Suprapubic skin (tissue), 4 donors: ENCODE measurements at regions not wholly inside any gene's neighbourhood (a gene's known extent, or its start where the extent isn't known, plus 50 kb on each side); places are given as distances from the start of the nearest gene placed in this dataset.

Source experiments
- DNase-seq, 2 donors: peaks; one replicate each; pipeline ENCODE4 v3.0.0-alpha.2; 2019; ENCODE audit warnings: low spot score in 2 of 2
- H3K27ac ChIP-seq: fragments of 200-600 bp; sonication (generic); one replicate; pipeline ENCODE4 v1.5.1; 2019
- H3K27me3 ChIP-seq: fragments of 200-600 bp; sonication (generic); one replicate; pipeline ENCODE4 v1.5.1; 2019
- H3K36me3 ChIP-seq: fragments of 200-600 bp; sonication (generic); one replicate; pipeline ENCODE4 v1.5.1; 2019
- H3K4me1 ChIP-seq: fragments of 200-600 bp; sonication (generic); one replicate; pipeline ENCODE4 v1.5.1; 2019
- H3K4me3 ChIP-seq: fragments of 200-600 bp; sonication (generic); one replicate; pipeline ENCODE4 v1.5.1; 2019; ENCODE audit warnings: mild to moderate bottlenecking
- H3K9me3 ChIP-seq: fragments of 200-600 bp; sonication (generic); one replicate; pipeline ENCODE4 v1.5.1; 2019
- EP300 ChIP-seq: sonication (generic); formaldehyde crosslinking; IDR thresholded peaks from one replicate; pipeline ENCODE4 v1.6.1; 2017; ENCODE audit warnings: antibody characterized with exemption
- POLR2A ChIP-seq, 2 donors: fragments of 450-650 bp; IDR thresholded peaks; one replicate each; pipeline ENCODE4 v1.6.1; 2017; ENCODE audit warnings: antibody characterized with exemption in 2 of 2, mild to moderate bottlenecking in 2 of 2, moderate library complexity in 2 of 2
- POLR2AphosphoS5 ChIP-seq, 3 donors: sonication (generic); formaldehyde crosslinking; IDR thresholded peaks; one replicate each; pipeline ENCODE4 v1.6.1; 2017; ENCODE audit warnings: antibody characterized with exemption in 3 of 3
- WGBS: methylation state at CpG from one replicate; pipeline ENCODE4 v1.1.5; 2018; 5-methylcytosine and 5-hydroxymethylcytosine counted together
- TF ChIP-seq, protein P1 (sequence below), 2 donors: fragments of 200-600 bp in 1 of 2; fragments of 450-650 bp in 1 of 2; sonication (generic) in 1 of 2; IDR thresholded peaks; one replicate each; pipeline ENCODE4 v1.5.1; 2016 to 2019; ENCODE audit warnings: antibody characterized with exemption in 2 of 2, mild to moderate bottlenecking in 1 of 2, moderate library complexity in 1 of 2

GRCh38 chr5:58346041-58346440 is 113.8 kb downstream of the PLK2 start:
- H3K27me3 ChIP-seq, result no peaks in the 10 kb centered on the region
- H3K36me3 ChIP-seq, result no peaks in the 10 kb centered on the region
- TF ChIP-seq POLR2A (IDR thresholded peaks at IDR 0.05), result no peak
- TF ChIP-seq, protein P1, sequence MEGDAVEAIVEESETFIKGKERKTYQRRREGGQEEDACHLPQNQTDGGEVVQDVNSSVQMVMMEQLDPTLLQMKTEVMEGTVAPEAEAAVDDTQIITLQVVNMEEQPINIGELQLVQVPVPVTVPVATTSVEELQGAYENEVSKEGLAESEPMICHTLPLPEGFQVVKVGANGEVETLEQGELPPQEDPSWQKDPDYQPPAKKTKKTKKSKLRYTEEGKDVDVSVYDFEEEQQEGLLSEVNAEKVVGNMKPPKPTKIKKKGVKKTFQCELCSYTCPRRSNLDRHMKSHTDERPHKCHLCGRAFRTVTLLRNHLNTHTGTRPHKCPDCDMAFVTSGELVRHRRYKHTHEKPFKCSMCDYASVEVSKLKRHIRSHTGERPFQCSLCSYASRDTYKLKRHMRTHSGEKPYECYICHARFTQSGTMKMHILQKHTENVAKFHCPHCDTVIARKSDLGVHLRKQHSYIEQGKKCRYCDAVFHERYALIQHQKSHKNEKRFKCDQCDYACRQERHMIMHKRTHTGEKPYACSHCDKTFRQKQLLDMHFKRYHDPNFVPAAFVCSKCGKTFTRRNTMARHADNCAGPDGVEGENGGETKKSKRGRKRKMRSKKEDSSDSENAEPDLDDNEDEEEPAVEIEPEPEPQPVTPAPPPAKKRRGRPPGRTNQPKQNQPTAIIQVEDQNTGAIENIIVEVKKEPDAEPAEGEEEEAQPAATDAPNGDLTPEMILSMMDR (IDR thresholded peaks at IDR 0.05), result no peak
- no peaks in the 10 kb centered on the region for H3K9me3 ChIP-seq
- H3K4me3 ChIP-seq, result no peak overlapping the region
- no peak overlapping the region for H3K27ac ChIP-seq
- DNase-seq, result no peak
- WGBS, result 45% methylated on average over 4 of the region's 4 CpGs
- no peaks in the 10 kb centered on the region for H3K4me1 ChIP-seq

- no peaks in the 10 kb centered on the region for H3K36me3 ChIP-seq
- H3K4me1 ChIP-seq, result no peaks in the 10 kb centered on the region
- 95% methylated on average over 2 of the region's 2 CpGs for WGBS
- no peaks in the 10 kb centered on the region for H3K27me3 ChIP-seq
- TF ChIP-seq POLR2A (IDR thresholded peaks at IDR 0.05), result no peak
- TF ChIP-seq, protein P1 (IDR thresholded peaks at IDR 0.05), result no peak
- TF ChIP-seq EP300, result no peak
- TF ChIP-seq POLR2AphosphoS5 (IDR thresholded peaks at IDR 0.05), result no peak
- DNase-seq, result no peak
- no peak overlapping the region for H3K4me3 ChIP-seq
- no peaks in the 10 kb centered on the region for H3K9me3 ChIP-seq
- H3K27ac ChIP-seq, result no peak overlapping the region
Observed at GRCh38 chr5:58341476-58341875, 118.4 kb downstream of the PLK2 start.

GRCh38 chr5:58335518-58335917 is 124.4 kb downstream of the PLK2 start:
- Histone ChIP-seq H3K9me3 (no peaks in the 10 kb centered on the region), H3K27me3 (no peaks in the 10 kb centered on the region), H3K27ac (no peak overlapping the region), H3K36me3 (no peaks in the 10 kb centered on the region), H3K4me3 (no peak overlapping the region), H3K4me1 (no peaks in the 10 kb centered on the region)
- no peak for TF ChIP-seq EP300
- TF ChIP-seq, protein P1 (IDR thresholded peaks at IDR 0.05), result no peak
- TF ChIP-seq POLR2A (IDR thresholded peaks at IDR 0.05), result no peak
- TF ChIP-seq POLR2AphosphoS5 (IDR thresholded peaks at IDR 0.05), result no peak
- DNase-seq, result no peak

DNA sequence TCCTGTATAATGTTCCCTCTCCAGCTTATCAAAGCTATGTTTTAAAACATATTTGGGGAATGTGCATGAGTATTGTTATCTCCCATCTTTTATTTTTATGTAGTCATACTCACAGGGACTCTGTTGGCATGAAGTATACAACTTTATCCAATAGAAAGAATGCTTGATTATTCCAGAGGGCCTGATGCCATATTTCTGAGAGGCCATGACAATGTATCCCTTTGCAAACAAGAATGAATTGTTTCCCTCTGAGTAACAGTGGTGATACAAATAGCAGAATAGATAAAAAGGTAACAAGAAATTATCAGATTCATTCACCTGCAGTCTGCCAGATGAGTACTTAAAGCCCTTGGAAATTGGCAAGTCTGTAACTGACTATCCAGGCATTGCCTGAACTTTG is 125.9 kb downstream of the PLK2 start:
- no peak overlapping the region for H3K27ac ChIP-seq
- TF ChIP-seq, protein P1 (IDR thresholded peaks at IDR 0.05), result no peak
- TF ChIP-seq EP300, result no peak
- no peak for TF ChIP-seq POLR2AphosphoS5 (IDR thresholded peaks at IDR 0.05)
- TF ChIP-seq POLR2A (IDR thresholded peaks at IDR 0.05), result no peak

DNA sequence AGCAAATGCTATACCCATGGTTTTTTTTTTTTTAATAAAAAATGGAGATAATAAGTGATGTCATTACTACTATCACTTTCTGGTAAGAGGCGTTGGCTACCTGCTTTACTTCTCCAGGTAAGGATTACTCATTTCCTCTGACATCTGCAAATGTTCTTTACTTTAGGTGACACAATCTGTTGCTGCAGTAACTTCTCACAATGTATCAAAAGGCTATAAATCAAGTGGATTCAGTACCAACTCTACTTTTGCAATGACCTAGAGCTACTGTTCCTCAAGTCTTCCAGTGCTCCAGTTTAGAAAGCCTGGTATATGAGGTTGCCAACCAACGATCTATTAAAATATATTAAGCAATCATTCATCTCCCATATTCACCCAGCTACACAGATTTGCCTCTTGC is 129.1 kb downstream of the PLK2 start:
- Histone ChIP-seq H3K27me3 (no peaks in the 10 kb centered on the region), H3K4me3 (no peak overlapping the region), H3K9me3 (no peaks in the 10 kb centered on the region), H3K4me1 (no peaks in the 10 kb centered on the region), H3K36me3 (no peaks in the 10 kb centered on the region), H3K27ac (no peak overlapping the region)
- 51% methylated on average over 2 of the region's 2 CpGs for WGBS
- DNase-seq, result no peak
- TF ChIP-seq POLR2AphosphoS5 (IDR thresholded peaks at IDR 0.05) (no peak), EP300 (no peak), POLR2A (IDR thresholded peaks at IDR 0.05) (no peak)
- TF ChIP-seq, protein P1 (IDR thresholded peaks at IDR 0.05), result no peak

More for the DNA sequence above, 125.9 kb downstream of the PLK2 start:
- no peaks in the 10 kb centered on the region for H3K27me3 ChIP-seq
- H3K9me3 ChIP-seq, result no peaks in the 10 kb centered on the region
- DNase-seq, result no peak
- H3K36me3 ChIP-seq, result no peaks in the 10 kb centered on the region
- no peak overlapping the region for H3K4me3 ChIP-seq
- no peaks in the 10 kb centered on the region for H3K4me1 ChIP-seq
